ENCODE measurements at regions not wholly inside any gene's neighbourhood (a gene's known extent, or its start where the extent isn't known, plus 50 kb on each side); places are given as distances from the start of the nearest gene placed in this dataset.

- POLR2A ChIA-PET = interaction anchor here (0.7 kb wide), 1 partner anchor 417 kb away, joined by 3 read pairs; no protein-coding TSS in a partner anchor
- H3K4me3 Mint-ChIP-seq (ENCODE audit: unreplicated experiment) = no peak overlapping the region
- CTCF ChIA-PET = no interaction called here
- no peaks in the 10 kb centered on the region for H3K4me1 Mint-ChIP-seq (ENCODE audit: insufficient read depth, unreplicated experiment)
- intact Hi-C loops (cut with micrococcal nuclease) = no loop called here
- peaks cover 22% of the 10 kb centered on the region for H3K9me3 Mint-ChIP-seq (ENCODE audit: unreplicated experiment)
- no TSS peak for BruUV-seq (replicated peaks)
- TF ChIP-seq CTCF (IDR thresholded peaks at IDR 0.05; ENCODE audit: unreplicated experiment) = no peak
- no peaks in the 10 kb centered on the region for H3K36me3 Mint-ChIP-seq (ENCODE audit: insufficient read depth, unreplicated experiment)
- no peak for DNase-seq (ENCODE audit: unreplicated experiment)
- H3K27ac Mint-ChIP-seq (ENCODE audit: low read depth, unreplicated experiment) = no peak overlapping the region
- no peaks in the 10 kb centered on the region for H3K27me3 Mint-ChIP-seq (ENCODE audit: insufficient read depth, unreplicated experiment)
These were observed 424.0 kb upstream of the BRINP1 start for GRCh38 chr9:119793218-119793617.

- ChIA-PET CTCF (no interaction called here), POLR2A (no interaction called here)
- intact Hi-C loops (cut with micrococcal nuclease) = no loop called here
- no peaks in the 10 kb centered on the region for H3K27me3 Mint-ChIP-seq (ENCODE audit: insufficient read depth, unreplicated experiment)
- H3K36me3 Mint-ChIP-seq (ENCODE audit: insufficient read depth, unreplicated experiment) = no peaks in the 10 kb centered on the region
- no TSS peak for BruUV-seq (replicated peaks)
- no peak for TF ChIP-seq CTCF (IDR thresholded peaks at IDR 0.05; ENCODE audit: unreplicated experiment)
- H3K4me3 Mint-ChIP-seq (ENCODE audit: unreplicated experiment) = no peak overlapping the region
- no peaks in the 10 kb centered on the region for H3K4me1 Mint-ChIP-seq (ENCODE audit: insufficient read depth, unreplicated experiment)
- DNase-seq (ENCODE audit: unreplicated experiment) = no peak
- peaks cover 16% of the 10 kb centered on the region for H3K9me3 Mint-ChIP-seq (ENCODE audit: unreplicated experiment)
- no peak overlapping the region for H3K27ac Mint-ChIP-seq (ENCODE audit: low read depth, unreplicated experiment)
These were observed 423.0 kb upstream of the BRINP1 start for GRCh38 chr9:119792242-119792641.

DNA sequence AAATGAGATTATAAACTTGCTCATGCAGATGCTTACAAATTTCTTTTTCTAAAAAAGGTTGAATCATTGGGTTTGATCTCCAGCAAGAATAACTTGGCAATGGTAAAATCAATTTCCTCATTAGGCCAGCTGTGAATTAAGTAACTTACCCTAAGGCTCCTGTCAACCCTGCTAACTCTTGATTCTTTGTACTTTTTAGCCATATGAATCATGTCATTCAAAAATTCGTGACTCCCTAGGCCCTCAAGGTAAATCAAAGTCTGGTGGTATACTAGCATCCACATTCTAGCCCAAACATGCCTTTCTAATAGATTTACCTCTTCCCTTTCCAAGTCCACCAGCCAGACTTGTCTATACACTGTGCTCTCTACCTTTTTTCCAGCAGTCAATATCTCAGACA is 420.8 kb upstream of the BRINP1 start:
- Mint-ChIP-seq H3K27me3 (ENCODE audit: insufficient read depth, unreplicated experiment) (no peaks in the 10 kb centered on the region), H3K4me3 (ENCODE audit: unreplicated experiment) (no peak overlapping the region), H3K36me3 (ENCODE audit: insufficient read depth, unreplicated experiment) (no peaks in the 10 kb centered on the region), H3K9me3 (ENCODE audit: unreplicated experiment) (peaks cover 23% of the 10 kb centered on the region), H3K4me1 (ENCODE audit: insufficient read depth, unreplicated experiment) (no peaks in the 10 kb centered on the region), H3K27ac (ENCODE audit: low read depth, unreplicated experiment) (no peak overlapping the region)
- BruUV-seq (replicated peaks) = no TSS peak
- DNase-seq (ENCODE audit: unreplicated experiment) = no peak
- intact Hi-C loops (cut with micrococcal nuclease) = no loop called here
- POLR2A ChIA-PET = no interaction called here
- TF ChIP-seq CTCF (IDR thresholded peaks at IDR 0.05; ENCODE audit: unreplicated experiment) = no peak
- CTCF ChIA-PET = no interaction called here

DNA sequence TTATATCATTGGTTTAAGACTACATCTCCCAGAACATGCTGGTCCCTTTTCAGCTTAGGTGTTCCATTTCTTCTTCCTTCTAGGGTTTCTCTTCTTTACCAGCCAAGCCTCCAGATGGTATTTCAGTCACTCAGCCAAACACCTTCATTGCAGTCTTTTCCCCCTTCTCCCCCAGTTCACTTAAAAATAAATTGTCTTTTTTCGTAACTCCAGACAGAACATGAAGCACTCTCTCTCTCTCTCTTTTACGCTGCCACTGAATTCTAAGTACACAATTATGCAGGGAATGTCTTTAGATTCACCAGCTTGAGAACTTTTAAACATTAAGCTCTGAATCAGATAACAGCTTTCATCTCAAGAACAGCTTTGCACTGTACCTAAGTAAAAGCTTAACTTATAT is 419.7 kb upstream of the BRINP1 start:
- no peaks in the 10 kb centered on the region for H3K36me3 Mint-ChIP-seq (ENCODE audit: insufficient read depth, unreplicated experiment)
- no peak overlapping the region for H3K27ac Mint-ChIP-seq (ENCODE audit: low read depth, unreplicated experiment)
- no peaks in the 10 kb centered on the region for H3K27me3 Mint-ChIP-seq (ENCODE audit: insufficient read depth, unreplicated experiment)
- ChIA-PET CTCF (interaction anchor here (0.6 to 1.1 kb wide), 3 partner anchors 23 to 1255 kb away, joined by 3 to 4 read pairs (median 3); no protein-coding TSS in a partner anchor), POLR2A (no interaction called here)
- intact Hi-C loops (cut with micrococcal nuclease) = no loop called here
- no peak for DNase-seq (ENCODE audit: unreplicated experiment)
- TF ChIP-seq CTCF (IDR thresholded peaks at IDR 0.05; ENCODE audit: unreplicated experiment) = no peak
- no peak overlapping the region for H3K4me3 Mint-ChIP-seq (ENCODE audit: unreplicated experiment)
- BruUV-seq (replicated peaks) = no TSS peak
- no peaks in the 10 kb centered on the region for H3K4me1 Mint-ChIP-seq (ENCODE audit: insufficient read depth, unreplicated experiment)
- peaks cover 15% of the 10 kb centered on the region for H3K9me3 Mint-ChIP-seq (ENCODE audit: unreplicated experiment)

All from MCF 10A (cell line).